ENCODE measurements at regions not wholly inside any gene's neighbourhood (a gene's known extent, or its start where the extent isn't known, plus 50 kb on each side); places are given as distances from the start of the nearest gene placed in this dataset.

DNA sequence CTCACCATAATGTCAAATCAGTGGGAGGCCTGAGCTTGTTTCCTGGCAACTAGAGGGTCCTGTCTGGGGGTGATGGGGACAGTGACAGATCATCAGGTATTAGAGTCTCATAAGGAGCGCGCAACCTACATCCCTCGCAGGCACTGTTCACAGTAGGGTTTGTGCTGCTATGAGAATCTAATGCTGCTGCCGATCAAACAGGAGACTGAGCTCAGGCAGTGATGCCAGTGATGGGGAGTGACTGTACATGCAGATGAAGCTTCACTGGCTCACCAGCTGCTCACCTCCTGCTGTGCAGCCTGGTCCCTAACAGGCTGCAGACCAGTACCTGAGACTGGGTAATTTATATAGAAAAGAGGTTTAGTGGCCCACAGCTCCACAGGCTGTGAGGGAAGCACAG lies 147.3 kb downstream of the TTLL2 start:
- TF ChIP-seq POLR2A (IDR thresholded peaks at IDR 0.05), result no peak
- TF ChIP-seq, protein P1, sequence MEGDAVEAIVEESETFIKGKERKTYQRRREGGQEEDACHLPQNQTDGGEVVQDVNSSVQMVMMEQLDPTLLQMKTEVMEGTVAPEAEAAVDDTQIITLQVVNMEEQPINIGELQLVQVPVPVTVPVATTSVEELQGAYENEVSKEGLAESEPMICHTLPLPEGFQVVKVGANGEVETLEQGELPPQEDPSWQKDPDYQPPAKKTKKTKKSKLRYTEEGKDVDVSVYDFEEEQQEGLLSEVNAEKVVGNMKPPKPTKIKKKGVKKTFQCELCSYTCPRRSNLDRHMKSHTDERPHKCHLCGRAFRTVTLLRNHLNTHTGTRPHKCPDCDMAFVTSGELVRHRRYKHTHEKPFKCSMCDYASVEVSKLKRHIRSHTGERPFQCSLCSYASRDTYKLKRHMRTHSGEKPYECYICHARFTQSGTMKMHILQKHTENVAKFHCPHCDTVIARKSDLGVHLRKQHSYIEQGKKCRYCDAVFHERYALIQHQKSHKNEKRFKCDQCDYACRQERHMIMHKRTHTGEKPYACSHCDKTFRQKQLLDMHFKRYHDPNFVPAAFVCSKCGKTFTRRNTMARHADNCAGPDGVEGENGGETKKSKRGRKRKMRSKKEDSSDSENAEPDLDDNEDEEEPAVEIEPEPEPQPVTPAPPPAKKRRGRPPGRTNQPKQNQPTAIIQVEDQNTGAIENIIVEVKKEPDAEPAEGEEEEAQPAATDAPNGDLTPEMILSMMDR (IDR thresholded peaks at IDR 0.05), result no peak
- TF ChIP-seq POLR2AphosphoS5 (IDR thresholded peaks at IDR 0.05), result no peak

Measured in suprapubic skin (tissue), 4 donors.